Suprapubic skin (tissue), 3 donors: ENCODE measurements at regions not wholly inside any gene's neighbourhood (a gene's known extent, or its start where the extent isn't known, plus 50 kb on each side); places are given as distances from the start of the nearest gene placed in this dataset.

Source experiments
- POLR2A ChIP-seq, 2 donors: fragments of 450-650 bp; IDR thresholded peaks; one replicate each; pipeline ENCODE4 v1.6.1; 2017; ENCODE audit warnings: antibody characterized with exemption in 2 of 2, mild to moderate bottlenecking in 2 of 2, moderate library complexity in 2 of 2
- TF ChIP-seq, protein P1 (sequence below), 2 donors: fragments of 200-600 bp in 1 of 2; fragments of 450-650 bp in 1 of 2; sonication (generic) in 1 of 2; IDR thresholded peaks; one replicate each; pipeline ENCODE4 v1.5.1; 2016 to 2019; ENCODE audit warnings: antibody characterized with exemption in 2 of 2, mild to moderate bottlenecking in 1 of 2, moderate library complexity in 1 of 2

DNA sequence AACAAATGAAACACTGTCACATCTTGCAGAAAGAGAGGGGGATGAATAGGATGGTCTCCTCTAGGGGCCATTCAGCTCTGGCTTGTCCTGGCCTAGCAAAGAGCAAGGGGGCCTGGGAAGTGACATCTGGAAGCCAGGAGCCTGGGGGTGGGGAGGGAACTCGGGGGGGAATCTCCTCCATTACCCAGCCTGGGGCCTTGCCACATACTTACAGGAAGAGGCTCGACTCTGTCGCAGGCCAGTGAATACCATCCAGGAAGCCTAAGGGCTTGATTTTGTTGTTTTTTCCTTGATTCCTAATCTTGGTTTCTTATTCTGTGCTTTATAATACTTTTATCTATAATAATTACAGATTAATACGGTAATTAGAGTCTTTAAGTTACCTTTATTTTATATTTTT is 797.5 kb upstream of the ID2 start:
- TF ChIP-seq, protein P1, sequence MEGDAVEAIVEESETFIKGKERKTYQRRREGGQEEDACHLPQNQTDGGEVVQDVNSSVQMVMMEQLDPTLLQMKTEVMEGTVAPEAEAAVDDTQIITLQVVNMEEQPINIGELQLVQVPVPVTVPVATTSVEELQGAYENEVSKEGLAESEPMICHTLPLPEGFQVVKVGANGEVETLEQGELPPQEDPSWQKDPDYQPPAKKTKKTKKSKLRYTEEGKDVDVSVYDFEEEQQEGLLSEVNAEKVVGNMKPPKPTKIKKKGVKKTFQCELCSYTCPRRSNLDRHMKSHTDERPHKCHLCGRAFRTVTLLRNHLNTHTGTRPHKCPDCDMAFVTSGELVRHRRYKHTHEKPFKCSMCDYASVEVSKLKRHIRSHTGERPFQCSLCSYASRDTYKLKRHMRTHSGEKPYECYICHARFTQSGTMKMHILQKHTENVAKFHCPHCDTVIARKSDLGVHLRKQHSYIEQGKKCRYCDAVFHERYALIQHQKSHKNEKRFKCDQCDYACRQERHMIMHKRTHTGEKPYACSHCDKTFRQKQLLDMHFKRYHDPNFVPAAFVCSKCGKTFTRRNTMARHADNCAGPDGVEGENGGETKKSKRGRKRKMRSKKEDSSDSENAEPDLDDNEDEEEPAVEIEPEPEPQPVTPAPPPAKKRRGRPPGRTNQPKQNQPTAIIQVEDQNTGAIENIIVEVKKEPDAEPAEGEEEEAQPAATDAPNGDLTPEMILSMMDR (IDR thresholded peaks at IDR 0.05), result no peak
- no peak for TF ChIP-seq POLR2A (IDR thresholded peaks at IDR 0.05)
